Glomerular visceral epithelial cell (primary cell): ENCODE measurements at regions not wholly inside any gene's neighbourhood (a gene's known extent, or its start where the extent isn't known, plus 50 kb on each side); places are given as distances from the start of the nearest gene placed in this dataset.

Source experiments
- DNase-seq: peaks from one replicate; pipeline ENCODE4 v3.0.0-alpha.2; 2016; ENCODE audit errors: extremely low spot score

DNA sequence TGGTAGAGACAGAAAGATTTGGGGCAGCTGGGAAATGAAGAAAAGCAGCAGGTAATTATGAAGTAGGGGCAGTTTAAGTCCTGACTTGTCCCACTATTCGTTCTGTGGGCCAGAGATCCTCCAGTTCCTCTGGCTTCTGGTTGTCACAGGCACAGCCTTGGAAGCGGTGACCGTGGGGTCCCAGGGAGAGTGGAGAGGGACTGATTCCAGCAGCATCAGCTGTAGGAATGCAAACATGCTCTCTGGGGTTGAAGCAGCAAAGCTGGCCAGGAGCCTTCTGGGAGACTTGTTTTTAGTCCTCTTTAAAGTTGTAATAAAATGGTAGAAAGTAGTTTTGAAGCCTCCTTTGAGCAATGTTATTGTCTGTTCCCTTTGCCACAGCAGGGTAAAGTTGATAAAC is 488.0 kb downstream of the LMO4 start:
- DNase-seq: no peak

DNA sequence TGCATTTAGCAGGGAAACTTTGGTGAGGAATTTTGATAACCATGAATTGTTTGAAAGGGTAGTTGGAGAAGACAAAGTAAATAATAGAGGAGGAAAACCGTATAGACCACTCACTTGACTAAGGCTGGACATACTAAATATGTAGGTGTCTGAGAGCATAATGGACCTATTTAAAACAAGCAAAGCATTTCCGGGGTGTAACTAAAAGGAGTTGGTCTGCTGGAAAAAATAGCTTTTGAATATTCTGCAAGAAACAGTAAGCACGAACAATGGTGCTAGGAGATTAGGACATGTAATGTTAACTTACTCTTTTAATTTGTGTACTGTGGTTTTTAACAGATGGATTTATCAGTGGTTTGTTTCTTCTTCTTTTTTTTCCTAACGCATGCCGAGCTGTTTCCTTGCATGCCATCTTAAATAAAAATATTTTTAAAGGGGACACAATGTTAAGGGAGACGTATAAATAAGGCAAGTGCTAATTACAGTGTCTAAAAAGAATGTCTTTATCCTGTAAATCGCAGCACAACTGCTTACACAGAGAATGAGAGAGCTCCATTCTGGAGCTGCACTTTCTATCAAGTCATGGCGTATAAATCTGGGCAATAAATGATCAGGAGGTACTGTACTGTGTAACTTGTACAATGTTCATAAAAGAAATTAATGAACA is 492.1 kb downstream of the LMO4 start:
- DNase-seq: no peak

DNA sequence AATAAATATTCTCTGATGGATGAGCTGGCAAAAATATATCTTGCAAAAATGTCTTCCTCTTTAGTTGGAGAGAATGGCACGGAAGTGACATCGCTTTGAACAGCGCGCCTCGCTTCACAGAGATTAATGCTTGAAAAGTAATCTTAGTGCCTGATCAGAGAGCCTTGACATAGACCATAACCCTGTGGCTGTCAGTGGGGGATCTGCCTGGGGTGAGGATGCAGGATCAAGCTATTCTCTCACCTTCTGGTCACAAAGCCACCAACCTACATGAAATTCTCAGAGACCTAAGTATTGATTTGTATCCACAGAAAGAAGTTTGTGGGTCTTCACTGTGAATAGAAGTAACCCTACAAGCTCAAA is 492.6 kb downstream of the LMO4 start:
- DNase-seq: no peak

DNA sequence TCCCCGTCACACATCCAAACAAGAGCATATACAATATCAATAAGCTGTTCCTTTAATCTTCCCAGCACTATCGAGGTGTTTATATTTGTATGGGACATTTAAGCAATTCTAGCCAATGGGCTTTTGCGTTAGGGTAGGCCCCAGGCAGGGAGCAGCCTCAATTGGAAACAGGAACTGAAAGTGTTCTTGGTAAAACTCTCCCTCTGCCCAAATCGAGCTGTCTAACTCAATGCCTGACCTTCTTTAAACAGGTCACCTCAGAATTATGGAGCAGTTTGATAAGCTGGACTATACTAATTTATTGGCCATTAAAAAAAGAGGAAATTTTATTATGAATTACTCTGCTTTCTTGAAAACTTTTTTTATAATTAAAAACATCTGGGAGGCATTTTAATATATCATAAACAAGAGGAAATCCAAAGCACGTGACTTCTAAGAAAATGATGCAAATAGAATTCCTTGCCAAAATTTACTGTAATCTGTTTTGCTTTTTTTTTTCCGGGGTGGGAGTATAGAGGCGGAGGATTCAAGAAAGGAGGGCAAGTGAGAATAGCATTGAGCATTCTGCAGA is 498.1 kb downstream of the LMO4 start:
- DNase-seq: no peak

DNA sequence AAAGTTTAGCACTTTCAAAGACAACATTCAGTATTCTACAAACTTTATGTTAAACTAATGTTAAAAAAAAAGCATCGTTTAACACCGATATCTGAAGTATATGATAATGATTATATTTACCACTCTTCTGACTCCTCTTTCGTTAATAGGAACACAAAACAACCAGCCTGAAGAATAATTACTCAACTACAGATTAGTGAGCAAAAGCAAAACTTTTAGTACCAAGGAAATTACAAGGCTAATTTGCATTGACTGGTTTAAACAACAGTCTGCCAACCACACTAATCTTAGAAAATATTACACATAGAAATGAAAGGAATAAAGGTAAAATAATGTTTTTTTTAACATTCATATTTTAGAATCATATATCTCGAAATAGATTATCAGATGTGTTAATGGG is 500.7 kb downstream of the LMO4 start:
- DNase-seq: no peak

DNA sequence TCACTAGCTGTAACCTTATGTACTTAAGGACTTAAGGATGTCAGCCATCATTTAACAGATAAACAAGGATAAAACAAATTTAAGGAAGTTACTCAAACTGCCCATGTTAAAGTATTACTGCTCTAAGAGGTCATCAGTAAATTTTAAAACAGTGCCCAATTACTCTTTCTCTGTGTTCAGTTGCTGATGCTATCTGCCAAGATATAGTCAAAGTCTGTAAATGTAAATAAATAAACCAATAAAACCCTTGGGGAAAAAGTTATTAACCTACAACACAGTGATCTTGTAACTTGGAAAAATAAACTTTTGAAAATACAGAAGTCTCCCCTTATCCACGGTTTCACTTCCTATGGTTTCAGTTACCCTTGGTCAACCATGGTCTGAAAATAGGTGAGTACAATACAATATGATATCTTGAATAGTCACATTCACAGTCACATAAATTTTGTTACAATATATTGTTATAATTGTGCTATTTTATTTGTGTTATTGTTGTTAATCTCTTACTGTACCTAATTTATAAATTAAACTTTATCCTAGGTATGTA is 501.8 kb downstream of the LMO4 start:
- no peak for DNase-seq

DNA sequence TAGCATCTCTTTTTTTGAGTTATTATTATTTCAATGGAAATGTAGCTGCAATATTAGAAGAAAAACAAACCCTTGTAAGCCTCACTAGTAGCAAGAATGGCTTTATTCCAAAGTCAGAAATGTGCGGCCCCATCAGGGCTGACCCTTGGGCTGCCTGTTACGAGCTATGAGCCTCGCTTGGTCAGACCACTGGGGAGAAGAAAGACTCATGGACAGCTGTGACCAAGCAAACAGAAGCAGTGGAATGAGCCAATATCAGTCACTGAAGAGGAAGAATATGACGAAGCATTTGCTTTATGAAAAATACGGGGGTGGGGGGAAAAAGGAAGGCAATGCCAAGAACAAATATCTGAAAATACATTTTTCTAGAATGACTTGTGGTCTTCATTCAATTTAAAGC is 504.5 kb downstream of the LMO4 start:
- no peak for DNase-seq

DNA sequence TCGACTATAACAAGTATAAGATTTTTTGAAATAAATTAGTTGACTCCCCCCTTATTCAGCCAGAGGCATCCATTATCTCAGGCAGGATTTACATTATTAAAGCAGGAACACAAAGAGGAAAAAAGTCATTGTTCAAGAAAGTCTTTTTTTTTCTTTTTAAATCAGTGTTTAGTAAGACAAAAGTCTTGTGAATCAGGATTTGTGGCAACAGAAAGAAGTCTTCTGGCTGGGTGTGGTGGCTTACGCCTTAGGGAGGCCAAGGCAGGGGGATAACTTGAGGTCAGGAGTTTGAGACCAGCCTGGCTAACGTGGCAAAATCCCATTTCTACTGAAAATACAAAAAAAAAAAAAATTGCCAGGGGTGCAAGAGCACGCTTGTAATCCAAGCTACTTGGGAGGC is 505.5 kb downstream of the LMO4 start:
- no peak for DNase-seq

DNA sequence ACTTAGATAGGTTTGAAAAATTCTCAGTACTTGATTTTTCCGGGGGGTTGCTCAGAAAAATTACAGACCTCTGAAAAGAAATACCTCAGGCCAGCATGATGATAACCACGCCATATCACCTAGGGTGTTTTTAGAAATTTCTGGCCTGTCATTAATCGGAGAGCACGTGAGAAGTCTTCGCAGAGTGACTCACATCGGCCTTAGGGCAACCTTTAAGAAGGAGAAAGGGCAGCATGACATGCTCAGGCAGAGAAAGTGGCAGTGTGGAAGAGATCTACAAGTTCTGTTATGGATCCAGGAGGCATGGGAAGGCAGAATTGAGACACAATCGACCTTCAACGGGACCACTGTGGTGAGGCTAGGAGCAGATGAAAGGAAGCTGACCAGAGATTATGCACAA is 506.3 kb downstream of the LMO4 start:
- no peak for DNase-seq

DNA sequence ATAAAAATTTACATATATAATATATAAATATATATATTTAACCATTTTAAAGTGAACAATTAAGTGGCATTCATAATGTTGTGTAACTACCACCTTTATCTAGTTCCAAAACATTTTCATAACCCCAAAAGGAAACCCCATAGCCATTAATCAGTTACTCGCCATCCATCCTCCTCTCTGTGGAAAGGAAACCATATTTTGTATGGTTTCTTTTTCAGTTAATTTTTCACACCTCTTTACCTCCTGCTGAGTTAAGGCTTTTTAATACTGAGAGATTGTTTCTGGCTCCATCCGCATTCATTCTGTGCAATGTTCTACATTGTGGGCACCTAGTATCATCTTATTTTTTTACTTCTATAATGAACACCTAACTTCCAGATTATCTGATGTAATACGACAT is 512.1 kb downstream of the LMO4 start:
- no peak for DNase-seq

DNA sequence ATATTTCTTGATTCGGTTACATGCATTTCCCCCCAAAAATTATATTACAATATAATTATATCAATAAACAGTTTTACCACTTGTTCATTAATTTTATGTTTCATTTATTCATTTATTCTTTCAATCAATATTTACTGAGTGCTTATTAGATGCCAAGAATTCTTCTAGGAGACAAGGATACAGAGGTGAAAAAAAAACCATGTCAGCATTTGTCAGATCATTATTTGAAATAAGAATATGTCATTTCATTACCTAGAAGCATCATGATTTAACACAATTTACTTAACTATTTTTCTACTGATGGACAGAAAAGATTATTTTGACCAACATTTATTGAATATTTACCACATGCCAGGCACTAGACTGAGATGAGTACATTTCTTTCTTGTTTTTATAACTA is 512.7 kb downstream of the LMO4 start:
- DNase-seq: no peak

DNA sequence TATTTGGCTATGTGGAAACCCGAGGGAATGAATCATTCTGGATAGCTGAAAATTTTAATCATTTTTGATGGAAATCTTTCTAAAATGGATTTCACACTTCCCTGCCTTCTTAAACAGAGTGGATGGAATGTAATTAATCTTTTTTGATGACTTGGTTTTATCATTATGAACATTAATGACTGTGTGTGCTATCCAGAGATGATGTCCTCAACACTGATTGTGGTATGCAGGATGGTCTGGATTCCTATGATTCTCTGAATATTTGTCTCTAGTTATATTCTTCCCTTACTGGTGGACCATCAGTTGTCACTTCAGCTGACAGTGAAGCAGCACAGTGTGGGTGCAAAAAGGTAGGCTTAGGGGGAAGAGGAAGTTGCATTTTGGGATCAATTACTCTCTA is 513.5 kb downstream of the LMO4 start:
- DNase-seq: no peak

DNA sequence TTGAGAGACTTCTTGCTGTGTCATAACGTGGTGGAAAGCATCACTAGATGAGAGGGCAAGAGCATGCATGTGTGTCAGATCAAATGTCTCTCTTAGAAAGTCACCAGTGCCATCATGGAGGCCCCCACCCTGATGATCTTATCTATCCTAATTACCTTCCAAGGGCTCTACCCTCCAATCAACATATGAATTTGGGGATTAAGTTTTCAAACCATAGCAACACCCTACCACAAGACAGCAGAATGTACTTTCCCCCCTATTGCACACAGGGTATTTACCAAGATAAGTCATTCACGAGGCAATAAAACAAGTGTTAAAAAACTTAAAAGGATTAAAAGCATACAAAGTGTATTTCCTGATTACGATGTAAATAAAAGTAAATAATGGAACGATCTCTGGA is 515.6 kb downstream of the LMO4 start:
- DNase-seq: no peak

DNA sequence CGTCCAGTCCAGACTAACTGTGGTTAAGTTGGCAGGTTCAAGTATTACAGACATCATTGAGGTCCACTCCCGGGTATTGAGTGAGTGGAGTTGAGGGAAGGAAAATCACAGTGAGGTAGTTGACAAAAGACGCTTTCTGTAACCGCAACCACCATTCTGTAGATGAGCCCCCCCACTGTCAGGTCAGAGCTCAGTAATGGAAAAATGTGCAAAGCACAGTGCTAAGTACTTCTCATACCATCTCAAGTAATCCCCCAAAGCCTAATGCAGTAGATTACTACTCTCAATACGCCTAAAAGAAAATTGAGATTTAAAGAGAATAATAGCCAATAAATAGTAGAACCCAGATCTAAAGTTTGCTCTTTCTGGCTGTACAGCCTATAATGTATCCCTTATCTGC is 522.8 kb downstream of the LMO4 start:
- no peak for DNase-seq

DNA sequence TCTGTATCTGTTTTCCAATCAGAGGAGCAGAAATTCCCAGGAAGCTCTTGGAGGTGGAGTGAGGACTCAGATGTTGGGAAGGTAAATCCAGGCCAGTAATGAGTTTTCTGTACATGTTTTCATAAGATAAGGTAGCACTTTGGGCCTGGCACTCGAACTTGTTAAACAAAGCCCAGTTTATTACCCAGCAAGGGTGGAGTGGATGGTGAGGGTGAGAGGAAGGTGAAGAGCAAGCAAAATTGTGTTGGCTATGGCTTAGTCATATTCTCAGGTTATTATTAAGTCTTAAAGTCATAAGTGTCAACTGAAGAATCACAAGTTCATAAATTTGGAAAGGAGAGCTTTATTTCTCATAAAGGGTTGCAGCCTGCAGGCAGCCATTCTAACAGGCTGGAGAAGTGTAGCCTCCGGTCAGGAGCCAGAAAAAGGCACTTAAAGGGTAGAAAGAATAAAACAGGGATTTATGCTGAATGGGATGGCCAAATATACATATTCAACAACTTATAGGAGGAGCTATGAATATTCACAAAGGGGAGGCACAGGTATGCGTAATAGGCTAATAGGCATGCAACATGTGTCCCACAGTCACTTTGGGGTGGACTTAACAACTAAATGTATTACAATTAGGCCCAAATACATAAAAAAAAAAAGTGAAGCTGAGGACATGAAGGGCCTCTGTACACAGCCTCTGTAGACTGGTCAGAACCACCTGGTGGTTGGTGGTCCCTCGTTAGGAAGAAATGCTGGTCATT is 523.9 kb downstream of the LMO4 start:
- DNase-seq: no peak

DNA sequence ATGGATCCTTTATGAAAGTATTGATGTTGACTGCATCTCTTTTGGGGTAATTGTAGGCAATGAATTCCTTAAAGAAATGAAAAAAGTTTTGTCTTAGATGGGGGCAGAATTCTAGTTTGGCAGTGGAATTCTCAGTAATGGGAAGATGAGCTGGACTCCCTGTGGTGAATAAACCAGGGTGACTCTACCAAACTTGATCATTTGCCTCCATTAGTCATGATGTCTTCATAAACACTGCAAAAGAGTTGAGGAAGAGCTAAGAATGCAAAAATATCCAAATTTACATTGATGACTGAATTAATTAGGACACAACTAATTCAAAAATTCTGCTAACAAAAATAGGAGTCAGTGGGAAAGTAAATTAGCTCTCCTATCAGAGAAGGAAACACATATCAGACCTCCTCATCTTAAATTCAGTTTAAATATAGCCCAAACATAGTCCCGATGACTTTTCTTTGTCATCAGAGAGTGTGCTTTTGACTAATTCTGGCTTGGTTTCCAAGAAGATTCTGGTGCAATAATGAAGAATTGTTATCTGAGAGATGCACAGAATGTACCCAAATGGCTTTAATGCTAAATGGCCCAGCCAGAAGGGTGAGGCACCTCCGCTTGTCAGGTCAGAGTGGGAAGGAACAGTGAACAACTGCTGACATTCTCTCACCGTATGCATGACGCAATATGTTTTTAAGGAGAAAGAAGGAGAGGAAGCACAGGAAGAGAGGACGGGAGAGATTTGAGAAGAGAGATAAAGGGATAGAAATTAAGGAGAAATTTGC is 525.1 kb downstream of the LMO4 start:
- no peak for DNase-seq

DNA sequence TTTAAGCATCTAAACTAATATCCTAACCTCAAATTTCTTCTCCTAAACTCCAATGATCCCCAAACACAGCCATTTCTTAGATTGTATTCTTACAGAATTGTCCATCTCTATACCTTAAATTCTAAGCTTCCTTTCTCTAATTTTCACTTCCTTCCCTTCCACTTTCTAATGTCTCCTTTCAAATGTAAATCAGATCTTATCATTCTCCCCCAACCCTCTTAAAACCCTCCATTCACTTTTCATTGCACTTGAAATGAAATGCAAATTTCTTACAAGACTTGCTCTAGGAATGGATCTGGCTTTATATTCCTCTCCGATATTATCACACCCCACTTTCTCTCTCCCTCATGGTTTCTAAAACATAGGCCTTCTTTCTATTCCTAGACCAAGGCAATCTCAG is 534.6 kb downstream of the LMO4 start:
- no peak for DNase-seq

DNA sequence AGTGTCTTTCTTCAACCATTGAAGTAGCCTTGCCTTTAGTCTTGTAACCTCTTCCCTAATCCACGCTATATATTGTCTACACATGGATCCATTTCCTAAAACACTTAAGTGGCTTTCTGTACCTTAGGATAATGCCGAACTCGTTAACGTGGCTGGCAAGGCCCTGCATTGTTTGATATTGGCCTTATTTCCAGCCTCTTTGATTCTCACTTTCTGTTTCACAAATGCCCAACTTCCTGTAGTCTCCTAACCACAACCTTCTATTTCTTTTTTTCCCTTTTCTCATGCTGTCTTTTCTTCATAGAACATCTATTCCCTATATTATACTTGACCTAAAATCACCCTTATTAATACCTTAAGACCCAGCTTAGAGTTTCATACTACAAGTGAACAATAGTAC is 536.0 kb downstream of the LMO4 start:
- no peak for DNase-seq

DNA sequence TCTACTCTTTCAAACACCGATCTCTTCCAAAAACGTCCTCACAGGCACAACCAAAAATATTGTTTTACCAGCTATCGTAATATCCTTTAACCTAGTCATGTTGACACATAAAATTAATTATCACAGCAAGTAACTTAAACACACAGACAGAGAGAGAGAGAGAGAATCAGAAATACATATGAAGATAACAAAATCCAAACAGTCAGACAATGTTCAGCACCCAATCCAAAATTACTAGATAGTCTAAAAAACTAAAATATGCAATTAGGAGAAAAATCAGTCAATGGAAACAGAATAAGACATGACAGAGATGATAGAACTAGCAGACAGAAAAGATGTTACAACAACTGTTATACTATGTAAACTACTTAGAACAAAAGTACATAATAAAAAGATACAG is 537.7 kb downstream of the LMO4 start:
- no peak for DNase-seq

DNA sequence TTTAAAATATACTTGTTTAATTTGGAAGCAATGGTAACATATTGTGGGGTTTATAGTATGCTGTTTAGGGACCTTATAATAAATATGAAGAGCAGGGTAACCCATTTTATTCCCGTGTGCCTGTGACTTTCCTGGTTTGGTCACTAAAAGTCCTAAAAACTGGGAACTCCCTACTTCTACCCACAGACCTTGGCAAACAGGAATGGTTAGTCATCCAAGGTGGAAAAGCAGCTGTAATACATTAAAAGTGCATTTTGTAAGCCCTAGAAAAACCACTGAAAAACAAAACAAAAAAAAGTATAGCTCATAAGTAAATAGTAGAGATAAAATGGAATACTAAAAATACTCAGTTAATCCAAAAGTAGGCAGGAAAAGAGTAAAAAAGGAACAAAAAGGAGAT is 538.9 kb downstream of the LMO4 start:
- DNase-seq: no peak

DNA sequence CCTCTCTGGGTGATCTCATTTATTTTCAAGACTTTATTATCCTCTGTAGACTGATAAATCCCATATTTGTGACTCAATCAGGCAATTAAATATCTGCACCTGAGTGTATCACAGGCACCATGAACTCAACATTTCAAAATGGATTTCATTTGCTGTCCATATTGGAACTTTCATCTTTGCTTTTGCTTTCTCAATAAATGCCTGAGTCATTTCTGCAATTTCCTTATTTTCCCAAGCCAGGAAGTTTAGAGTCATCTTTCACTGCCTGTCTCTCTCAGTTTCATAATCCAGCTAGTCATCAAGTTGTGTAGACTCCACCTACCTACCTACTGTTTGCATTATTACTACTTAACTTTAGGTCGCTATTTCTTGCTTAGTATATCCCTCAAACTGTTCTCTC is 540.9 kb downstream of the LMO4 start:
- peak; percentile 21 for DNase-seq

DNA sequence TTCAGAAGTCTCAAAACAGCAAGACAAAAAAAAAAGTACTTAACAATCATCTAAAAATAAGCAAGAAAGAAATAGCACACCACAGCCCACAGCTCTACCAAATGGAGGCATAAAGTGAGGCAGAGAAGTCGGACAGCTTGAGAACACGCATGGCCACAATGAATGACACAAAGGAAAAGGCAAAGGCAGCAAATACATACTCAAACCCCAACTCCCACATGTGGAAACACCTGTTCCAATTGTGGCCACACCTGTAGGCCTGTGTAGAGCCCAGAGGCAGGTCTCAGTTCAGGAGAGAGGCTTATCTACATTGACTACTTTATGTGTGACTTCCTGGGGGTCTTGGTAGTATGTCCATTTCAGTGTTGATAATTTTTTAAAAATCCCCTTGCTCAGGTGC is 543.5 kb downstream of the LMO4 start:
- DNase-seq: no peak

DNA sequence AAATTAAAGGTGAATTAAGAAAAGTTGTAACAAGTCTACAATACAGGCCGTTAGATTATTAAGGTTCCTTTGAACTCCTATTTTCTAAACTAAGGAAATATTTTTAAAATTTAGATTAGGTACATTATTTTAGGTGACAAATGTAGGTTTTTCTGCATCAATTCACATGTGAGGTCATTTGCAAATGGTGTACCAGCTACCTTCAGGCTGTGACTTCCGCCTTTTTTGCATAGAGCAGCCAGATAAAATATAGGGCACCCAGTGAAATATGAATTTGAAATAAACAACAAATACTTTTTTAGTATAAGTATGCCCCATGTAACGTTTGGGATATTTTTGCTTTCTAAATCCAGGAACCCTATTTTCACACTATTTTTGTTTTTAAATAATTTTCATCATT is 544.0 kb downstream of the LMO4 start:
- DNase-seq: no peak
